NT2/D1 (cell line): ENCODE measurements at regions not wholly inside any gene's neighbourhood (a gene's known extent, or its start where the extent isn't known, plus 50 kb on each side); places are given as distances from the start of the nearest gene placed in this dataset.

Source experiments
- SUZ12 ChIP-seq: IDR thresholded peaks from 2 replicates; pipeline ENCODE4 v1.6.1; 2011; ENCODE audit not compliant: insufficient read length, insufficient read depth; ENCODE audit errors: extremely low read depth
- YY1 ChIP-seq: IDR thresholded peaks from 2 replicates; pipeline ENCODE4 v1.6.1; 2011; ENCODE audit not compliant: insufficient read length, insufficient read depth
- ZNF274 ChIP-seq: IDR thresholded peaks from 2 replicates; pipeline ENCODE4 v1.6.1; 2011; ENCODE audit warnings: mild to moderate bottlenecking, low read depth, low read length

DNA sequence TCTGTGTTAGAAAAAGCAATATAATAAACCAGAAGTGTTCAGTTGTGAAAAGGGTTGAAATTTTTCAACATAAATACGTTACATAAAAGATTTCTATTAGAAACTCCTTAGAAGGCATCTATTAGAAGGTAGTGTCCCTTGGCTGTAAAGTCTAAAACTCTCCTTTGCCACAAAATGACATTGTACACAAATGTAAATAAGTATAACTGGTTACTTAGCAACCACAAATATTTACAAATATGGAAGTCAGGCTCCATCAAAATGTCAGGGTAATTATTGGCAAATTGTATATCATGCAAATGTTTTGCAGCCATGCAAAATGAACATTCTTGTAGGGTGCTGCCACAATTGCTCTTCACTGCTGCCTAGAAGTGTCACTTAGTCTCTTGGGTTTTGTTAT is 419.1 kb upstream of the CDIN1 start:
- TF ChIP-seq ZNF274: no peak
- TF ChIP-seq YY1: no peak
- no peak for TF ChIP-seq SUZ12
